ENCODE measurements at regions not wholly inside any gene's neighbourhood (a gene's known extent, or its start where the extent isn't known, plus 50 kb on each side); places are given as distances from the start of the nearest gene placed in this dataset.

- Histone ChIP-seq H3K27ac (ENCODE audit: low read depth, low read length) (no peak overlapping the region), H3K9me3 (ENCODE audit: low read depth, low read length) (peaks cover 2% of the 10 kb centered on the region), H2AFZ (ENCODE audit: low read length) (no peak overlapping the region), H4K20me1 (ENCODE audit: insufficient read depth, low read length) (no peaks in the 10 kb centered on the region), H3K4me3 (ENCODE audit: insufficient read depth, low read length) (no peak overlapping the region), H3K27me3 (ENCODE audit: insufficient read depth, low read length) (no peaks in the 10 kb centered on the region), H3K4me2 (ENCODE audit: insufficient read depth, low read length) (no peak overlapping the region), H3K36me3 (ENCODE audit: insufficient read depth, low read length) (no peaks in the 10 kb centered on the region), H3K4me1 (ENCODE audit: insufficient read depth, low read length) (no peaks in the 10 kb centered on the region), H3K79me2 (ENCODE audit: insufficient read depth, low read length) (no peaks in the 10 kb centered on the region)
- TF ChIP-seq, protein P1, sequence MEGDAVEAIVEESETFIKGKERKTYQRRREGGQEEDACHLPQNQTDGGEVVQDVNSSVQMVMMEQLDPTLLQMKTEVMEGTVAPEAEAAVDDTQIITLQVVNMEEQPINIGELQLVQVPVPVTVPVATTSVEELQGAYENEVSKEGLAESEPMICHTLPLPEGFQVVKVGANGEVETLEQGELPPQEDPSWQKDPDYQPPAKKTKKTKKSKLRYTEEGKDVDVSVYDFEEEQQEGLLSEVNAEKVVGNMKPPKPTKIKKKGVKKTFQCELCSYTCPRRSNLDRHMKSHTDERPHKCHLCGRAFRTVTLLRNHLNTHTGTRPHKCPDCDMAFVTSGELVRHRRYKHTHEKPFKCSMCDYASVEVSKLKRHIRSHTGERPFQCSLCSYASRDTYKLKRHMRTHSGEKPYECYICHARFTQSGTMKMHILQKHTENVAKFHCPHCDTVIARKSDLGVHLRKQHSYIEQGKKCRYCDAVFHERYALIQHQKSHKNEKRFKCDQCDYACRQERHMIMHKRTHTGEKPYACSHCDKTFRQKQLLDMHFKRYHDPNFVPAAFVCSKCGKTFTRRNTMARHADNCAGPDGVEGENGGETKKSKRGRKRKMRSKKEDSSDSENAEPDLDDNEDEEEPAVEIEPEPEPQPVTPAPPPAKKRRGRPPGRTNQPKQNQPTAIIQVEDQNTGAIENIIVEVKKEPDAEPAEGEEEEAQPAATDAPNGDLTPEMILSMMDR (IDR thresholded peaks at IDR 0.05; ENCODE audit: extremely low read depth, low read depth, low read length), result no peak
- no peak for DNase-seq (ENCODE audit: insufficient read length, low spot score, missing footprints)
Measured at GRCh38 chr12:97200181-97200580, 262.4 kb upstream of the RMST start.

DNA sequence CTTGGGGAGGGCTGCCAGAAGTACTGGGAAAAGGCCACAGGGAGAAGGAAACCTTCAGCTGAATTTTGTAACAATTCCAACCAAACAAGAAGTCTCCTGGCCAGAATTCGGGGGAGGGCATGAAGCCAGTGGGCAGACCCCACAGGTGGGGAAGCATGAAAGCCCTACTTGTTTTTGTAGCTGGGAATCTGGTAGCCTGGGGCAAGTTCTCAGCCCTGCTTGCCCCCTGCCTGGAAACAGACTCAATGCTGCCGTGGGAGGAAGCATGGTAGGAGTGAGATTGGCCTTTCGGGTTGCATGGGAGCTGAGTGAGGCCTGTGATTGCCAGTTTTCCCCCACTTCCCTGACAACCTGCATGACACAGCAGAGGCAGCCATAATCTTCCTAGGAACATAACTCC lies 259.2 kb upstream of the RMST start:
- Histone ChIP-seq H3K4me3 (ENCODE audit: insufficient read depth, low read length) (no peak overlapping the region), H3K4me1 (ENCODE audit: insufficient read depth, low read length) (no peaks in the 10 kb centered on the region), H3K27ac (ENCODE audit: low read depth, low read length) (no peak overlapping the region), H2AFZ (ENCODE audit: low read length) (no peak overlapping the region), H4K20me1 (ENCODE audit: insufficient read depth, low read length) (no peaks in the 10 kb centered on the region), H3K4me2 (ENCODE audit: insufficient read depth, low read length) (no peak overlapping the region), H3K9me3 (ENCODE audit: low read depth, low read length) (peaks cover 2% of the 10 kb centered on the region), H3K79me2 (ENCODE audit: insufficient read depth, low read length) (no peaks in the 10 kb centered on the region), H3K27me3 (ENCODE audit: insufficient read depth, low read length) (no peaks in the 10 kb centered on the region), H3K36me3 (ENCODE audit: insufficient read depth, low read length) (no peaks in the 10 kb centered on the region)
- TF ChIP-seq, protein P1 (IDR thresholded peaks at IDR 0.05; ENCODE audit: extremely low read depth, low read depth, low read length), result no peak
- DNase-seq (ENCODE audit: insufficient read length, low spot score, missing footprints), result no peak

GRCh38 chr12:97209997-97210396 lies 252.6 kb upstream of the RMST start:
- H3K4me2 ChIP-seq (ENCODE audit: insufficient read depth, low read length), result no peak overlapping the region
- H4K20me1 ChIP-seq (ENCODE audit: insufficient read depth, low read length), result no peaks in the 10 kb centered on the region
- H3K27me3 ChIP-seq (ENCODE audit: insufficient read depth, low read length), result no peaks in the 10 kb centered on the region
- no peak overlapping the region for H3K27ac ChIP-seq (ENCODE audit: low read depth, low read length)
- no peaks in the 10 kb centered on the region for H3K9me3 ChIP-seq (ENCODE audit: low read depth, low read length)
- TF ChIP-seq, protein P1 (IDR thresholded peaks at IDR 0.05; ENCODE audit: extremely low read depth, low read depth, low read length), result no peak
- no peak overlapping the region for H2AFZ ChIP-seq (ENCODE audit: low read length)
- no peak for DNase-seq (ENCODE audit: insufficient read length, low spot score, missing footprints)
- H3K79me2 ChIP-seq (ENCODE audit: insufficient read depth, low read length), result no peaks in the 10 kb centered on the region
- no peaks in the 10 kb centered on the region for H3K4me1 ChIP-seq (ENCODE audit: insufficient read depth, low read length)
- H3K36me3 ChIP-seq (ENCODE audit: insufficient read depth, low read length), result no peaks in the 10 kb centered on the region
- no peak overlapping the region for H3K4me3 ChIP-seq (ENCODE audit: insufficient read depth, low read length)

DNA sequence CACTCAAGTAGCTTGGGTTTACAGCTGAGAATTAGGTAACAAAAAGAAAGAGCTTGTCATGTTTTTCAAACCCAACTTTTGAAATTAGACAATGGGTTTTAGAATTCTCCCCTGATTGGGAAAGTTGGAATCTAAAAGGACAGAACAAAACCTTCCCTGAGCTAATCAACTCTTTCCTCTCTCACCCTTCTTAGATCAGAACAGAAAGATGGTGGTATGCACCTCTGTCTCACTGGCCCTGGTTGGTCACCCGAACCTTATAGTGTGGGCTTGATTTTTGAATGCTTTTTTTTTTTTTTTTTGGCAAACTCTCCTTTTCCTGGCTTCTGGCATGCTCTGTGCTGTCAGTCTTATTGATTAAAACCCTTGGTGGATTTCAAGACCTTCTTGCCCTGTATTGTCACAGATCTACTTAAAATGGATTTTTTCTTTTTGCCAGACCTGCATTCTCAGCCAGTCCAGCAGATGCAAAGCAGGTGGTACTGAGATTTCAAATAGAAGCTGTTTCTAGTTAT lies 251.1 kb upstream of the RMST start:
- Histone ChIP-seq H3K79me2 (ENCODE audit: insufficient read depth, low read length) (no peaks in the 10 kb centered on the region), H3K36me3 (ENCODE audit: insufficient read depth, low read length) (no peaks in the 10 kb centered on the region), H3K4me1 (ENCODE audit: insufficient read depth, low read length) (no peaks in the 10 kb centered on the region), H3K27me3 (ENCODE audit: insufficient read depth, low read length) (no peaks in the 10 kb centered on the region), H3K4me2 (ENCODE audit: insufficient read depth, low read length) (no peak overlapping the region), H2AFZ (ENCODE audit: low read length) (no peak overlapping the region), H3K4me3 (ENCODE audit: insufficient read depth, low read length) (no peak overlapping the region), H3K27ac (ENCODE audit: low read depth, low read length) (no peak overlapping the region), H4K20me1 (ENCODE audit: insufficient read depth, low read length) (no peaks in the 10 kb centered on the region), H3K9me3 (ENCODE audit: low read depth, low read length) (no peaks in the 10 kb centered on the region)
- no peak for DNase-seq (ENCODE audit: insufficient read length, low spot score, missing footprints)
- TF ChIP-seq, protein P1 (IDR thresholded peaks at IDR 0.05; ENCODE audit: extremely low read depth, low read depth, low read length), result no peak

All from osteoblast (primary cell).